ENCODE measurements at regions not wholly inside any gene's neighbourhood (a gene's known extent, or its start where the extent isn't known, plus 50 kb on each side); places are given as distances from the start of the nearest gene placed in this dataset.

- no peak overlapping the region for H3K27ac Mint-ChIP-seq
- no peak for ATAC-seq
Measured at GRCh38 chrX:4668802-4669536, 955.5 kb upstream of the PRKX start.

More at GRCh38 chrX:4668802-4669536, 955.5 kb upstream of the PRKX start:
- Histone ChIP-seq H4K20me1 (replicated peaks; ENCODE audit: insufficient read depth) (no peaks in the 10 kb centered on the region), H3F3A (replicated peaks; ENCODE audit: low read depth) (no peaks in the 10 kb centered on the region), H2AFZ (no peak overlapping the region), H3K79me2 (replicated peaks; ENCODE audit: insufficient read depth) (no peaks in the 10 kb centered on the region), H3K4me1 (ENCODE audit: insufficient read depth) (0 out of 2 replicates have a peak, but pooled peaks cover 6% of the 10 kb centered on the region), H3K36me3 (ENCODE audit: insufficient read depth) (no peaks in the 10 kb centered on the region), H3K27ac (ENCODE audit: low read depth) (no peak overlapping the region), H3K4me3 (no peak overlapping the region), H3K27me3 (ENCODE audit: insufficient read depth) (no peaks in the 10 kb centered on the region), H3K4me2 (no peak overlapping the region), H3K9me2 (ENCODE audit: insufficient read depth) (no peaks in the 10 kb centered on the region)
- peaks cover 4% of the 10 kb centered on the region; the same call in 2 of the 3 replicates for H3K4me1 Mint-ChIP-seq
- no peak overlapping the region for H3K4me3 Mint-ChIP-seq
- no peak for DNase-seq (ENCODE audit: low spot score)
- H3K27me3 Mint-ChIP-seq (ENCODE audit: insufficient read depth, low read depth, poor library complexity): no peaks in the 10 kb centered on the region
- no peak for TF ChIP-seq STAT1 (IDR thresholded peaks at IDR 0.05; ENCODE audit: unreplicated experiment)
- TF ChIP-seq CREB1 (CRISPR knock-in tag; IDR thresholded peaks at IDR 0.05; ENCODE audit: low read depth): no peak
- TF ChIP-seq NANOG (IDR thresholded peaks at IDR 0.05; ENCODE audit: borderline replicate concordance): no peak
- no peak for TF ChIP-seq ZNF462 (CRISPR knock-in tag; IDR thresholded peaks at IDR 0.05)
- no peak for TF ChIP-seq REST (IDR thresholded peaks at IDR 0.05; ENCODE audit: unreplicated experiment)
- TF ChIP-seq JUNB (IDR thresholded peaks at IDR 0.05; ENCODE audit: unreplicated experiment): no peak
- TF ChIP-seq EZH2phosphoT487 (IDR thresholded peaks at IDR 0.05; ENCODE audit: unreplicated experiment): no peak
- no peak for TF ChIP-seq POLR2AphosphoS5 (IDR thresholded peaks at IDR 0.05; ENCODE audit: low read depth)
- no peak for TF ChIP-seq CTCF (conservative IDR thresholded peaks at IDR 0.05; ENCODE audit: low read depth in 2 of 2)
- no peak for TF ChIP-seq ZNF331 (CRISPR knock-in tag; IDR thresholded peaks at IDR 0.05; ENCODE audit: low read depth)
- no peak for TF ChIP-seq EZH2 (IDR thresholded peaks at IDR 0.05; ENCODE audit: low read depth, unreplicated experiment)
- TF ChIP-seq ZNF114 (CRISPR knock-in tag; IDR thresholded peaks at IDR 0.05): no peak
- TF ChIP-seq ETS1 (IDR thresholded peaks at IDR 0.05): no peak
- peaks cover 2% of the 10 kb centered on the region; the same call in 2 of the 3 replicates for H3K36me3 Mint-ChIP-seq (ENCODE audit: low read depth)
- peaks cover 6% of the 10 kb centered on the region; the same call in 2 of the 3 replicates for H3K9me3 Mint-ChIP-seq
